ENCODE measurements at regions not wholly inside any gene's neighbourhood (a gene's known extent, or its start where the extent isn't known, plus 50 kb on each side); places are given as distances from the start of the nearest gene placed in this dataset.

DNA sequence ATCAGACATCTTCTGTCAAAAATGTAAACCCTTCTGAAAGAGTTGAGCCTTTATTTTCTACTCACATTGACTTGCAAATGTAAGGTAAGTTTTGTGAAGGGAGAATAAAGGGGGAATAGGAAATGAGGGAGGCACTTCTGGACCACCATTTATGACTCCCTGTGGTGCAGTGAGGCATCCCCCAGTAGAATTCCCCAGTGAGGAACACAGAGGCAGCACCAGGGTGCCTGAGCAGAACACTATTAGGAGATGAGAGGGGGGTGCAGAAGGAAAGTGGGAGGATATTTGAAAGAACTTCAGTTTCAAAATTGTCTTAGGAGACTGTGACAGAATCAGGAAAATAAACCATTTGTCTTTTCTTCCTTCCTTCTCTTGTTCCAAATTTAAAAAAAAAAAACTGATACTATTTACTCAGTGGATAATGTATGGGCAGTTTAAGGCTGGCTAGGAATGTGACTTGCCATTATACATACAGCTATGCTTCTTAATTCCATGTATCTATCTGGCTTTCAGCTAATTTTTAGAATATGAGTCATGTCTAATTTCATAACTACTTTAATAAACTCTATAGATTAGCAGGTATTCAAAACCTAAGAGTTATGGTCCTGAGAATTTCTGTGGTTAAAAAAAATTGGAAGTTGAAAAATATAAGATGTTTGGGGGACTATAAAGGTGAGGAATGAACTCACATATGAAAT, 478.1 kb upstream of the CHAC2 start:
- no peaks in the 10 kb centered on the region for H3K27me3 Mint-ChIP-seq (ENCODE audit: insufficient read depth, unreplicated experiment)
- no peaks in the 10 kb centered on the region for H3K9me3 Mint-ChIP-seq (ENCODE audit: unreplicated experiment)
- no peak overlapping the region for H3K4me3 Mint-ChIP-seq (ENCODE audit: unreplicated experiment)
- BruUV-seq (replicated peaks) = no TSS peak
- ChIA-PET CTCF (no interaction called here), POLR2A (interaction anchor here (0.7 kb wide), 1 partner anchor 16 kb away, joined by 3 read pairs; no protein-coding TSS in a partner anchor)
- no peak overlapping the region for H3K27ac Mint-ChIP-seq (ENCODE audit: low read depth, unreplicated experiment)
- no peak for DNase-seq (ENCODE audit: unreplicated experiment)
- H3K4me1 Mint-ChIP-seq (ENCODE audit: insufficient read depth, unreplicated experiment) = peaks cover 9% of the 10 kb centered on the region
- TF ChIP-seq, protein P1, sequence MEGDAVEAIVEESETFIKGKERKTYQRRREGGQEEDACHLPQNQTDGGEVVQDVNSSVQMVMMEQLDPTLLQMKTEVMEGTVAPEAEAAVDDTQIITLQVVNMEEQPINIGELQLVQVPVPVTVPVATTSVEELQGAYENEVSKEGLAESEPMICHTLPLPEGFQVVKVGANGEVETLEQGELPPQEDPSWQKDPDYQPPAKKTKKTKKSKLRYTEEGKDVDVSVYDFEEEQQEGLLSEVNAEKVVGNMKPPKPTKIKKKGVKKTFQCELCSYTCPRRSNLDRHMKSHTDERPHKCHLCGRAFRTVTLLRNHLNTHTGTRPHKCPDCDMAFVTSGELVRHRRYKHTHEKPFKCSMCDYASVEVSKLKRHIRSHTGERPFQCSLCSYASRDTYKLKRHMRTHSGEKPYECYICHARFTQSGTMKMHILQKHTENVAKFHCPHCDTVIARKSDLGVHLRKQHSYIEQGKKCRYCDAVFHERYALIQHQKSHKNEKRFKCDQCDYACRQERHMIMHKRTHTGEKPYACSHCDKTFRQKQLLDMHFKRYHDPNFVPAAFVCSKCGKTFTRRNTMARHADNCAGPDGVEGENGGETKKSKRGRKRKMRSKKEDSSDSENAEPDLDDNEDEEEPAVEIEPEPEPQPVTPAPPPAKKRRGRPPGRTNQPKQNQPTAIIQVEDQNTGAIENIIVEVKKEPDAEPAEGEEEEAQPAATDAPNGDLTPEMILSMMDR (IDR thresholded peaks at IDR 0.05; ENCODE audit: unreplicated experiment) = no peak
- H3K36me3 Mint-ChIP-seq (ENCODE audit: insufficient read depth, unreplicated experiment) = no peaks in the 10 kb centered on the region
- intact Hi-C loops (cut with micrococcal nuclease) = no loop called here

DNA sequence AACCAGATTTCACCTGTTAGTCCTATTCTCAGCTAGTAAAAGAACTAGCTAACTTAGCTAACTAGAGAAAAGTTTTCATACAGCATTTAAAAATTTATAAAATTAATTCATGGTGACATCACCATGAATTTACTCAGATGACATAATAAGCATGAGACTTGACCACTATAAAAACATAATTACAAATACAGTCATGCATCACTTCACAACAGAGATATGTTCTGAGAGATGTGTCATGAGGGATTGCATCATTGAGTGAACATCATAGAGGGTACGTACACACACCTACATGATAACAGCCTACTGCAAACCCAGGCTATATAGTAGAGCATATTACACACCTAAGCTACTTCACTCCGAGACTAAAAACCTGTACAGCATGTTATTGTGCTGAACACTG, 481.3 kb upstream of the CHAC2 start:
- H3K9me3 Mint-ChIP-seq (ENCODE audit: unreplicated experiment) = no peaks in the 10 kb centered on the region
- peak; percentile 40 for DNase-seq (ENCODE audit: unreplicated experiment)
- TF ChIP-seq, protein P1 (IDR thresholded peaks at IDR 0.05; ENCODE audit: unreplicated experiment) = no peak
- H3K4me3 Mint-ChIP-seq (ENCODE audit: unreplicated experiment) = no peak overlapping the region
- H3K27me3 Mint-ChIP-seq (ENCODE audit: insufficient read depth, unreplicated experiment) = no peaks in the 10 kb centered on the region
- CTCF ChIA-PET = interaction anchor here (0.7 kb wide), 1 partner anchor 227 kb away, joined by 3 read pairs; no protein-coding TSS in a partner anchor
- POLR2A ChIA-PET = no interaction called here
- no TSS peak for BruUV-seq (replicated peaks)
- H3K27ac Mint-ChIP-seq (ENCODE audit: low read depth, unreplicated experiment) = no peak overlapping the region
- H3K4me1 Mint-ChIP-seq (ENCODE audit: insufficient read depth, unreplicated experiment) = peaks cover 17% of the 10 kb centered on the region
- H3K36me3 Mint-ChIP-seq (ENCODE audit: insufficient read depth, unreplicated experiment) = no peaks in the 10 kb centered on the region
- intact Hi-C loops (cut with micrococcal nuclease) = no loop called here

DNA sequence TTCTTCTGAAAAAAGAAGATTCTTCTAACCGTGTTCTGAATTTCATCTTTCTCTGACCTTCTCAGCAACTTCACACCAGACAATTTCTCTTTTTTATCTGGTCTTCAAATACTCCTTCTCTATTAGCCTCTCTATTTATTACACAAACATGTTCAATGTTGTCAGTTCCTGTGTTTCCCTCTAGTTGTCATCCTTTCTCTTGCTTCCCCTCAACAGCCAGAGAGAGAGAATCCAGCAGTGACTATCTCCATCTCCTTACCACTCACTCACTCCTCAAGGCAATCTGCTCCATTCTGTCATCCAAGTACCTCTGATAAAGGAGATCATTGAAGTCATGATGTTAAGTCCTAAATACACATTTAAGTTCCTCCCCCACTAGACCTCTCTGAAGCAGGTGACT, 491.9 kb upstream of the CHAC2 start:
- ChIA-PET CTCF (no interaction called here), POLR2A (interaction anchor here (0.6 kb wide), 1 partner anchor 57 kb away, joined by 3 read pairs; no protein-coding TSS in a partner anchor)
- Mint-ChIP-seq H3K27ac (ENCODE audit: low read depth, unreplicated experiment) (no peak overlapping the region), H3K9me3 (ENCODE audit: unreplicated experiment) (no peaks in the 10 kb centered on the region), H3K4me1 (ENCODE audit: insufficient read depth, unreplicated experiment) (no peaks in the 10 kb centered on the region), H3K36me3 (ENCODE audit: insufficient read depth, unreplicated experiment) (no peaks in the 10 kb centered on the region), H3K27me3 (ENCODE audit: insufficient read depth, unreplicated experiment) (no peaks in the 10 kb centered on the region), H3K4me3 (ENCODE audit: unreplicated experiment) (no peak overlapping the region)
- TF ChIP-seq, protein P1 (IDR thresholded peaks at IDR 0.05; ENCODE audit: unreplicated experiment) = no peak
- intact Hi-C loops (cut with micrococcal nuclease) = no loop called here
- no TSS peak for BruUV-seq (replicated peaks)
- DNase-seq (ENCODE audit: unreplicated experiment) = no peak

DNA sequence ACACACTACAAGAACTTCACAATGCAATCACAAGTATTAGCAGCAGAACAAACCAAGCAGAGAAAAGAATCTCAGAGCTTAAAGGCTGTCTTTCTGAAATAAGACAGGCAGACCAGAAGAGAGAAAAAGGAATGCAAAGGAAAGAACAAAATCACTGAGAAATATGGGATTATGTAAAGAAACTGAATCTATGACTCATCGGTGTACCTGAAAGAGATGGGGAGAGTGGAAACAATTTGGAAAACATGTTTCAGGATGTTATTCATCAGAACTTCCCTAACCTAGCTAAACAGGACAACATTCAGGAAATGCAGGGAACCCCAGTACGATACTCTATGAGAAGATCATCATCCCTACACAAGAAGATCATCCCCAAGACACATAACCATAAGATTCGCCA, 499.0 kb upstream of the CHAC2 start:
- Mint-ChIP-seq H3K36me3 (ENCODE audit: insufficient read depth, unreplicated experiment) (no peaks in the 10 kb centered on the region), H3K27me3 (ENCODE audit: insufficient read depth, unreplicated experiment) (no peaks in the 10 kb centered on the region), H3K9me3 (ENCODE audit: unreplicated experiment) (no peaks in the 10 kb centered on the region), H3K27ac (ENCODE audit: low read depth, unreplicated experiment) (no peak overlapping the region), H3K4me3 (ENCODE audit: unreplicated experiment) (no peak overlapping the region), H3K4me1 (ENCODE audit: insufficient read depth, unreplicated experiment) (no peaks in the 10 kb centered on the region)
- ChIA-PET CTCF (interaction anchor here (1.1 kb wide), 1 partner anchor 48 kb away, joined by 3 read pairs; no protein-coding TSS in a partner anchor), POLR2A (no interaction called here)
- no peak for DNase-seq (ENCODE audit: unreplicated experiment)
- no TSS peak for BruUV-seq (replicated peaks)
- TF ChIP-seq, protein P1 (IDR thresholded peaks at IDR 0.05; ENCODE audit: unreplicated experiment) = no peak
- intact Hi-C loops (cut with micrococcal nuclease) = no loop called here
